GM19025 (cell line): ENCODE measurements at regions not wholly inside any gene's neighbourhood (a gene's known extent, or its start where the extent isn't known, plus 50 kb on each side); places are given as distances from the start of the nearest gene placed in this dataset.
"Not testable (repeated sequence)": the region's sequence is repeated elsewhere in the genome, so short reads cannot be mapped to it uniquely, and the experiment has no call there.

Experiments
- ATAC-seq: cut with Tn5 transposase; IDR thresholded peaks from one replicate; pipeline ENCODE4 v1.9.1; 2021; ENCODE audit warnings: mild to moderate bottlenecking, low read depth, moderate library complexity; ENCODE audit not compliant: unreplicated experiment

GRCh38 chr4:160724063-160724462, 1439.7 kb downstream of the FSTL5 start:
- no peak for ATAC-seq

GRCh38 chr4:160745126-160745525, 1418.7 kb downstream of the FSTL5 start:
- no peak for ATAC-seq

- ATAC-seq: not testable (repeated sequence)
Measured at GRCh38 chr4:160746585-160746984, 1417.2 kb downstream of the FSTL5 start.

GRCh38 chr4:160772668-160773067, 1391.1 kb downstream of the FSTL5 start:
- no peak for ATAC-seq

- no peak for ATAC-seq
Measured at GRCh38 chr4:160795216-160795615, 1368.6 kb downstream of the FSTL5 start.

GRCh38 chr4:160808174-160808573, 1355.6 kb downstream of the FSTL5 start:
- ATAC-seq: no peak

DNA sequence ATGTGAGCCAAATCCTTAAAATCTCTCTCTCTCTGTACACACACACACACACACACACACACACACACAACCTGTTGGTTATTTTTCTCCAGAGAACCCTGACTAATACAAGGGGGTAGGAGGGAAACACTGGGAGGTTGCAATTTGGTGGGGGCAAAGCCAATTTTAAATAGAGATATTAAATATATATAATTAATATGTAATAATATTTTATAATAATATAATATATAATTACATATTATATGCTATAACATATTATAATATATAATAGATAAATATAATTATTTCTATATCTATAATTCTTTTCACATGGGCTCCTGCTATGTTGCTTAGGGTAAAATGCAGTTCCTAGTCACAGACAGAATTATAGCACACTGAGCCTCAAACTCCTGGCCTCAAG, 1354.2 kb downstream of the FSTL5 start:
- no peak for ATAC-seq

DNA sequence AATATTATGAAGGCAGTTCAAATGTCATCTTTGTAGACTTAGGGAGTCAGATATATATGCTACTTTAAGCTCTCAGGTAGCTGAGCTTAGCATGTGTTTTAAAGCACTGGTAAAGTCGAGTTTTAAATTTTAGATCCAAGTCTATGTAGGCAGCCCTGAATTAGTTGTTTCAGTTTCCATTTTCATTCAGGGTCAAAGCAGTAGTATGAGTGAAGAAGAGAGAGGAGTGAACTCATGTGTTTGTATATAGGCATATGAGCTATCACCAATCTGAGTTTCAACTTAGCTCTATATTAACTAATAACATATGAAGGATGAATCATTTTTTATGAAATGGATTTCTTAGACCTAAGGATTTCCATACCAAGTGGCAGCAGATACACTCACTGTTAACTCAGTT, 1353.4 kb downstream of the FSTL5 start:
- ATAC-seq: no peak

GRCh38 chr4:160810941-160811340, 1352.9 kb downstream of the FSTL5 start:
- ATAC-seq: no peak

DNA sequence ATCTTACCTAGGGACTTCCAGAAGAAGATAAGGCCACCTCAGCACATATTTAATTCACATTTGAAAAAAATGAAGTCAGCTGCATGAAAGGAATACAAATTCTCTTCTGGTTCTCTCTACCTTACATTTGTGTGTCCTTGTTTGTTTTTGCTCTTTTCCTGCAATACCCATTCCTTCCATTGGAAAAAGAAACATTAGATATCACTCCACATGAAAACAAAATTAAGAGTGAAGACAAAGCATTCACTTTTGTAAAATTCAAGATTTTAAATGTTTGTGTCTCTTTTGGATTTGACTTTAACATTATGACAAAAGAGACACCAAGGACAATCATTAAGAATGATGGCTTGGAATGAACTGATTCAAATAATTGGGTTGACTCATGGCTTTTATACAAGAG, 1351.8 kb downstream of the FSTL5 start:
- ATAC-seq: no peak

- ATAC-seq: no peak
Measured at GRCh38 chr4:160814726-160815125, 1349.1 kb downstream of the FSTL5 start.

- no peak for ATAC-seq
Measured at GRCh38 chr4:160818571-160818970, 1345.2 kb downstream of the FSTL5 start.

DNA sequence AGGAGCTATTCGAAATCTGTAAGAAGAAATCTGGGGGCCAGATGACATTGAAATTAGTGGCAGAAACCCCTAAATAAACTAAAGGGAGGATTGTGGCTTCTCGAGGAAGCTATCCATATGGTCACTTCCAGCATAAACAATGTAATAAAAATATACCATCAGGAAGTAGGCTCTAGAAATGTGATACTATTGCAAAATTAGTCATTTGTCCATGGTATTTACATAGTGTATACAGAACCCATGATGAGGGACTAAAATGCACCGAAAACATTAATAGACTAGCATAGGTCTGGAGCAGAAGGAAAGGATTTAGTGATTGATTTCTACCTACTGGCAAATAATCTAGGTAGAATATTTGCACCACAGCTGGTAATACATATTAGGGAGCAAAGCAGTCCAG, 1344.0 kb downstream of the FSTL5 start:
- no peak for ATAC-seq

- ATAC-seq: no peak
Measured at GRCh38 chr4:160824481-160824880, 1339.3 kb downstream of the FSTL5 start.

GRCh38 chr4:160825644-160826338, 1338.0 kb downstream of the FSTL5 start:
- ATAC-seq: no peak

DNA sequence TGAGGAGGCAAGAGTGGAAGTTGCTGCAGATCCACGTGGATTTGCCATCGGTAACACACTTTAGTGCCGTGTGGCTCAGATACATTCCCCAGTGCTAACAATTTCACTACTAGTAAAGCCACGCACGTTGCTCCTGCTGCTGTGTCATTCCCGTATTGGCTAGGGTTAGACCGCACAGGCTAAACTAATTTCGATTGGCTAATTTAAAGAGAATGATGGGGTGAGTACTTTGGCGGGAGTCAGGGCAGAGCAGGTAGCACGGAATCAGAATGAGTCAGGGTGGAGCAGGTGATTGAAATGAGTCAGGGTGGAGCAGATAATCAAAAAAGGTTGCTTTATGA, 1337.5 kb downstream of the FSTL5 start:
- ATAC-seq: no peak

DNA sequence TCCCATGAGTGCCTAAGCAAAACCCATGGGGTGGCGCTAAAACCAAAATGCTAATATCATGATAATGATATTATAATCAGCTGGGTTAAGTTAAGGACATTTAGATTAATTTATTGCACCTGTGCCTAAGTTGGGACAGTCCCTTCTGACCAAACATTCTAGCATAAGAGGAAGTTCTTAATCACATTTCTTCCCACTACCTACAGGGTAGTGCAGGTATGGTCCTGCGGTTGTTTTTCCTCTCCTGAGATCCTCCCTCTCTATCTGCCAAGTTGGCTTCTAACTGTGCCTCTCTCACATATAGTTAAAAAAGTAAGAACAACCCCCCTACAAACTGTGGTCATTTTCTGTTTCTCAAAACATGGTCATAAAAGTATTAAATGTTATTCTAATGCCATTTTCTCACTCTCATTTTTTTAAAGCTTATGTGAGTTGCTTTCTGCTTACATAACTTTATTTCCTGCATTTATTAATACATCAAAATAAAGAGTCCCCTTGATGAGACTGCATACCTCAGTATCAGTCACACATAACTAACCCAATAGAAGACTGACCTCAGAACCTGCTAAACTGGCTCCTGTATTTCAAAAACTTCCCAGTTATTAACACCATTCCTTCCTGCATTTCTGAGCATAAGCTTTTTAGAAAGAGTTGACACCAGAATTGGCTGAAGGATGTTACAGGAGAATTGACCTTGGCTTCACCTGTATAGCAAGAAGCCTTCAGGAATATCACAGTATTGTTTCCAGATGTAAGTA, 1332.5 kb downstream of the FSTL5 start:
- ATAC-seq: no peak

DNA sequence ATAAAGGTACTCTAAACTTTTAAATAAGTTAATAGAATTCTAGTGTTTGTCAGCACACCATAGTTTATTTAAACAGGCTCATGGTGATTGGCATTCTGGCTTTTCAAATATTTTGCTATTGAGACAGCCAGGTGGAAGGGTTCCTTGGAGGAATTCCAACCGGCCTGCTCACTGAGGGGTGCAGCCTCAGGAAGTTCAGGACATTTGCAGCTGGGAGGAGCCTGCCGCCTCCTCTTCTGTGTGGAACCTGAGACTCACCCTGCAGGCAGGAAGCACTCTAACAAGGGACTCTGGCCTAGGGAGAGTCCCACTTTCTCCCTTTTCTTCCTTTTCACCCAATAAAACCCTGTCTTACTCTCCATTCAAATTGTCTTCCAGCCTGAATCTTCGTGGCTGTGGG, 1328.0 kb downstream of the FSTL5 start:
- ATAC-seq: no peak

DNA sequence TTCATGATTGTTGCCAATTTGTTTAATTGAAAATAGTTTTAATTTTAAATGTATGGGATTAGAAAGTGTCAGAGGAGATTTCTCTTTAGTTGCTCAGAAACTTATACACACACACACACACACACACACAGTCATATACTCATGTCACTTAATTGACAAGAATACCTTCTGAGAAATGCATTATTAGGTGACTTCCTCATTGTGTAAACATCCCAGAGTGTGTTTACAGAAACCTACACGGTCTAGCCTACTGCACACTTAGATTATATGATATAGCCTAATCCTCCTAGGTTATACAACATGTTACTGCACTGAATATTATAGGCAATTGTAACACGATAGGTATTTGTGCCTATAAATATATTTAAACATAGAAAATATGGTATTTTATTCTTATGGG, 1327.4 kb downstream of the FSTL5 start:
- no peak for ATAC-seq

DNA sequence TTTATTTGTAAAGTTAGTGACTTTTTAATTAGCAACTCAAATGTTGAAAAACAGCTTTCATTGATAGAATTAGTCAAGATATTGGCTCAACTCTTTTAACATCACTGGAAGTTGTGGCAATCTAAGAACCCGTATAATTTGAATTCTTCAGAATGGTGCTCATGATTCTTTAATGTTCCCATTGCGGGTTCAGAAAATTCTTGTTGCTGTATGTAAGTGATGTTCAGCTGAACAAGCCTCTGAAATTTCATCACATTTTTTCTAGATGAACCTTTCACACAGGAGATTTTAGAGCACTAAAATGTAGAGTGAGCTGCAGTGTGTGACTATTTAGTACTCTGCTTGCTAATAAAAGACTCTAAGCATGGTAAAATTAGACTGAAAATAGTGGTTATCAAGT, 1317.7 kb downstream of the FSTL5 start:
- ATAC-seq: no peak

GRCh38 chr4:160847228-160847627, 1316.6 kb downstream of the FSTL5 start:
- ATAC-seq: no peak

DNA sequence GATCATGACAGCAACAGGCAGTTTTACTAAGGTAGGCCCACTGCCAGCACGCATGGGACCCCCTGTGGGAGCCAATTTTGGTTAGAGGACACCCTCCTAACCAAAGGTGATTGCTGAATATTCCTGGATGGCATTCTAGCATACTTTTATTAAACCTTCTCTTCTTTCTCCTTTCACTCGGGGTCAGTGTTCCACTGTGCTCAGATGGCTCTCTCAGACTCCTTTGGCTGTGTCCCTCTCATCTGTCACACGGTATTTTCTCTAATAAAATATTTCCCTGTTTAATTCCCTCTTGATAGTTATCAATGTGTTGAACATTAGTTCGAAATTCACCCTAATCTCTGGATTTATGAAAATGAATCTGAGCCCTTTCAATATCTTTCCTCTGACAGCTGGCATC, 1315.3 kb downstream of the FSTL5 start:
- ATAC-seq: no peak
